WTC11 (cell line): ENCODE measurements at regions not wholly inside any gene's neighbourhood (a gene's known extent, or its start where the extent isn't known, plus 50 kb on each side); places are given as distances from the start of the nearest gene placed in this dataset.

Experiments
- ATAC-seq: fragments of 200-7000 bp; cut with Tn5 transposase; 2 replicates; pipeline ENCODE4 v1.10.0; 2021; ENCODE audit warnings: mild to moderate bottlenecking, moderate library complexity
- CTCF ChIA-PET: fragments of 300-600 bp; sonication (Branson Sonifier 250); formaldehyde crosslinking; loops from one replicate; lab custom pipeline; 2021; ENCODE audit warnings: antibody characterized with exemption; lab: Charles Lee
- POLR2A ChIA-PET: fragments of 350-600 bp; sonication (Branson Sonifier 250); formaldehyde crosslinking; loops from one replicate; lab custom pipeline; 2021; ENCODE audit warnings: antibody characterized with exemption; lab: Charles Lee
- DNase-seq: peaks from one replicate; pipeline ENCODE4 v3.0.0; 2021; ENCODE audit warnings: low spot score
- H3K27ac Mint-ChIP-seq: 2 replicates; pipeline ENCODE4 v1.8.0; 2021; ENCODE audit warnings: mixed read lengths
- H3K27me3 Mint-ChIP-seq: 2 replicates; pipeline ENCODE4 v1.8.0; 2021; ENCODE audit warnings: low read depth, mild to moderate bottlenecking, moderate library complexity, mixed read lengths
- H3K36me3 Mint-ChIP-seq: 2 replicates; pipeline ENCODE4 v1.8.0; 2021; ENCODE audit warnings: mixed read lengths
- H3K4me1 Mint-ChIP-seq: 2 replicates; pipeline ENCODE4 v1.8.0; 2022; ENCODE audit warnings: mixed read lengths
- H3K4me3 Mint-ChIP-seq: 2 replicates; pipeline ENCODE4 v1.8.0; 2021; ENCODE audit warnings: mild to moderate bottlenecking, moderate library complexity, mixed read lengths
- H3K9me3 Mint-ChIP-seq: 2 replicates; pipeline ENCODE4 v1.8.0; 2021; ENCODE audit warnings: mixed read lengths
- ATF3 ChIP-seq: sonication (generic); formaldehyde crosslinking; conservative IDR thresholded peaks from 2 replicates; pipeline ENCODE4 v1.8.1; 2022; ENCODE audit warnings: mild to moderate bottlenecking, missing genetic modification reagents
- CDX4 ChIP-seq: fragments of 250-450 bp; sonication (Bioruptor Pico); IDR thresholded peaks from 2 replicates; pipeline ENCODE4 v1.9.0; 2021; ENCODE audit warnings: moderate library complexity, mild to moderate bottlenecking, inconsistent platforms, borderline replicate concordance
- CREB1 ChIP-seq: sonication (generic); formaldehyde crosslinking; IDR thresholded peaks from 2 replicates; pipeline ENCODE4 v1.8.0; 2023; ENCODE audit warnings: mild to moderate bottlenecking, missing genetic modification reagents
- EMX1 ChIP-seq: fragments of 250-450 bp; sonication (Bioruptor Pico); IDR thresholded peaks from 2 replicates; pipeline ENCODE4 v1.8.0; 2021; ENCODE audit warnings: mild to moderate bottlenecking
- ERG ChIP-seq: fragments of 250-450 bp; sonication (Bioruptor Pico); IDR thresholded peaks from 2 replicates; pipeline ENCODE4 v1.8.0; 2021; ENCODE audit warnings: mild to moderate bottlenecking
- ESRRA ChIP-seq: sonication (generic); formaldehyde crosslinking; IDR thresholded peaks from 2 replicates; pipeline ENCODE4 v1.8.1; 2022; ENCODE audit warnings: mild to moderate bottlenecking, missing genetic modification reagents, borderline replicate concordance
- ETV6 ChIP-seq: sonication (generic); formaldehyde crosslinking; IDR thresholded peaks from 2 replicates; pipeline ENCODE4 v1.8.1; 2022; ENCODE audit warnings: mild to moderate bottlenecking, missing genetic modification reagents
- FOXP1 ChIP-seq: sonication (generic); formaldehyde crosslinking; IDR thresholded peaks from 2 replicates; pipeline ENCODE4 v1.8.0; 2022; ENCODE audit warnings: missing genetic modification reagents, mild to moderate bottlenecking, moderate library complexity, borderline replicate concordance
- GRHL2 ChIP-seq: fragments of 250-450 bp; sonication (Bioruptor Pico); IDR thresholded peaks from 2 replicates; pipeline ENCODE4 v1.8.0; 2022; ENCODE audit warnings: mild to moderate bottlenecking, moderate library complexity; ENCODE audit not compliant: insufficient replicate concordance, severe bottlenecking
- IRF2 ChIP-seq: sonication (generic); formaldehyde crosslinking; IDR thresholded peaks from 2 replicates; pipeline ENCODE4 v1.8.0; 2022; ENCODE audit warnings: low read depth, missing genetic modification reagents, borderline replicate concordance
- JAZF1 ChIP-seq: fragments of 250-450 bp; sonication (Bioruptor Pico); IDR thresholded peaks from 2 replicates; pipeline ENCODE4 v1.9.0; 2021; ENCODE audit warnings: moderate library complexity, mild to moderate bottlenecking, inconsistent platforms
- MXD4 ChIP-seq: fragments of 250-450 bp; sonication (Bioruptor Pico); IDR thresholded peaks from 2 replicates; pipeline ENCODE4 v1.8.0; 2021; ENCODE audit warnings: mild to moderate bottlenecking, moderate library complexity, borderline replicate concordance
- NFYB ChIP-seq: sonication (generic); formaldehyde crosslinking; conservative IDR thresholded peaks from 2 replicates; pipeline ENCODE4 v1.8.0; 2022; ENCODE audit warnings: low read depth, missing genetic modification reagents
- TP53 ChIP-seq: sonication (generic); formaldehyde crosslinking; IDR thresholded peaks from 2 replicates; pipeline ENCODE4 v1.8.1; 2023; ENCODE audit warnings: mild to moderate bottlenecking, missing genetic modification reagents
- USF1 ChIP-seq: sonication (generic); formaldehyde crosslinking; IDR thresholded peaks from 2 replicates; pipeline ENCODE4 v1.8.0; 2022; ENCODE audit warnings: mild to moderate bottlenecking, missing genetic modification reagents
- ZMAT4 ChIP-seq: fragments of 250-450 bp; sonication (Bioruptor Pico); IDR thresholded peaks from 2 replicates; pipeline ENCODE4 v1.9.0; 2021; ENCODE audit warnings: mild to moderate bottlenecking
- ZNF121 ChIP-seq: sonication (generic); formaldehyde crosslinking; IDR thresholded peaks from 2 replicates; pipeline ENCODE4 v1.8.0; 2023; ENCODE audit warnings: missing genetic modification reagents
- ZNF232 ChIP-seq: sonication (generic); formaldehyde crosslinking; IDR thresholded peaks from 2 replicates; pipeline ENCODE4 v1.8.0; 2022; ENCODE audit warnings: mild to moderate bottlenecking, missing genetic modification reagents
- ZNF263 ChIP-seq: sonication (generic); formaldehyde crosslinking; IDR thresholded peaks from 2 replicates; pipeline ENCODE4 v1.8.1; 2022; ENCODE audit warnings: low read depth, mild to moderate bottlenecking, moderate library complexity, missing genetic modification reagents
- ZNF317 ChIP-seq: sonication (generic); formaldehyde crosslinking; IDR thresholded peaks from 2 replicates; pipeline ENCODE4 v1.8.1; 2023; ENCODE audit warnings: low read depth, mild to moderate bottlenecking, moderate library complexity, missing genetic modification reagents, borderline replicate concordance
- ZNF416 ChIP-seq: fragments of 250-450 bp; sonication (Bioruptor Pico); IDR thresholded peaks from 2 replicates; pipeline ENCODE4 v1.9.0; 2021; ENCODE audit warnings: mild to moderate bottlenecking, inconsistent platforms
- ZNF423 ChIP-seq: fragments of 250-450 bp; sonication (Bioruptor Pico); IDR thresholded peaks from 2 replicates; pipeline ENCODE4 v2.1.2; 2022; ENCODE audit warnings: mild to moderate bottlenecking, moderate library complexity

GRCh38 chr10:118978998-118979350, 50.5 kb upstream of the NANOS1 start:
- POLR2A ChIA-PET = no interaction called here
- H3K36me3 Mint-ChIP-seq = peaks cover 8% of the 10 kb centered on the region
- peaks cover 4% of the 10 kb centered on the region; the same call in 1 of the 2 replicates for H3K27me3 Mint-ChIP-seq
- DNase-seq = no peak
- TF ChIP-seq FOXP1 (no peak), ZNF416 (CRISPR knock-in tag) (no peak), ZNF423 (no peak), ZMAT4 (no peak), ZNF263 (CRISPR knock-in tag) (no peak), JAZF1 (no peak), TP53 (CRISPR knock-in tag) (no peak), ZNF121 (CRISPR knock-in tag) (no peak)
- TF ChIP-seq, all 79 proteins: peak for 0
- Mint-ChIP-seq H3K9me3 (peaks cover 18% of the 10 kb centered on the region), H3K4me1 (peaks cover 6% of the 10 kb centered on the region), H3K27ac (no peak overlapping the region), H3K4me3 (no peak overlapping the region)
- CTCF ChIA-PET = no interaction called here
- ATAC-seq = no peak

GRCh38 chr10:118979661-118980060, 49.9 kb upstream of the NANOS1 start:
- Mint-ChIP-seq H3K4me1 (peaks cover 6% of the 10 kb centered on the region), H3K36me3 (peaks cover 8% of the 10 kb centered on the region), H3K9me3 (peaks cover 19% of the 10 kb centered on the region), H3K4me3 (no peak overlapping the region), H3K27ac (no peak overlapping the region), H3K27me3 (peaks cover 4% of the 10 kb centered on the region; the same call in 1 of the 2 replicates)
- ATAC-seq (no peak), DNase-seq (no peak)
- TF ChIP-seq IRF2 (CRISPR knock-in tag) = no peak
- TF ChIP-seq ESRRA (CRISPR knock-in tag) = no peak
- TF ChIP-seq ETV6 (CRISPR knock-in tag) = no peak
- no peak for TF ChIP-seq CREB1 (CRISPR knock-in tag)
- TF ChIP-seq MXD4 (CRISPR knock-in tag) = no peak
- no peak for TF ChIP-seq GRHL2 (CRISPR knock-in tag)
- TF ChIP-seq ERG (CRISPR knock-in tag) = no peak
- TF ChIP-seq ATF3 (CRISPR knock-in tag) = no peak
- no peak for TF ChIP-seq ZNF232 (CRISPR knock-in tag)
- TF ChIP-seq CDX4 (CRISPR knock-in tag) = no peak
- no peak for TF ChIP-seq NFYB (CRISPR knock-in tag)
- no peak for TF ChIP-seq USF1 (CRISPR knock-in tag)
- TF ChIP-seq EMX1 (CRISPR knock-in tag) = no peak
- TF ChIP-seq ZNF317 (CRISPR knock-in tag) = no peak
- ChIA-PET POLR2A (no interaction called here), CTCF (no interaction called here)
